GM18909 (cell line): ENCODE measurements at regions not wholly inside any gene's neighbourhood (a gene's known extent, or its start where the extent isn't known, plus 50 kb on each side); places are given as distances from the start of the nearest gene placed in this dataset.
"Not testable (repeated sequence)": the region's sequence is repeated elsewhere in the genome, so short reads cannot be mapped to it uniquely, and the experiment has no call there.

Source experiments
- ATAC-seq: cut with Tn5 transposase; IDR thresholded peaks from one replicate; pipeline ENCODE4 v1.9.1; 2021; ENCODE audit warnings: mild to moderate bottlenecking; ENCODE audit not compliant: unreplicated experiment, poor library complexity

GRCh38 chr12:25891095-25891494 lies 67.4 kb upstream of the RASSF8 start:
- not testable (repeated sequence) for ATAC-seq

DNA sequence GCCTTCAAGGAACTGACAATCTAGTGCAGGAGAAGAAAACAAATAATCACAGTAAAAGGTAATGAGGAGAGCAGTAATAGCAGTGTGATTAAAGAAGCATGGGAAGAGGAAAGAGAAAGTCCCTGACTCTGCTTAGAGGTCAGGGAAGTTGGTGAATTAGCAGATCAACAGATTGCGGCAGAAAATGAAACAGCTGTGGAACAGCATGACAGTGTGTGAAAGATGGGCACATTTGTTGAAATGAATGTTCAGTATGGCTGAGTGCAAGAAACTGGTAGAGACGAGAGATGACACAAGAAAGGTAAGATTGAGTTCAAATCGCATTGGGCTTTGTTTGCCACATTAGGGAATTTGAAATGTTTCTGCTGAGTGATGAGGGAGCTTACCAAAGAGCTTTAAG lies 63.7 kb upstream of the RASSF8 start:
- ATAC-seq, result no peak

DNA sequence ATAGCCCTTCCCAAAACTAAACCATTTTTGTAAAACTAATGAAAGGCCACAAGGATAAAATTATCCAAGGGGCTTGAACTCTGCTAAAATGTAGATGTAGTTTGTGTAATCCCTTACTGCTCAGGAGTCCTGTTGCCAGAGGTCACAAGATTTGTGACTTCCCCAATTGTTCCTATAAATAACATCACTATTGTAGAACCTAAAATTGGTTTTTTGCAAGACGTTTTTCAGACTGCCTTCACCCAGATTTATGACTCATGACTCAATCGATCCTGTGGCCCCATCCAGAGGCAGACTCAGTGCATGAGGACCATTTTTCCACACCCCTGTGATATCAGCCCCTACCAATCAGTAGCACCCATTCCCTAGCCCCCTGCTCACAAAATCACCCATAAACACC lies 61.5 kb upstream of the RASSF8 start:
- ATAC-seq, result no peak

GRCh38 chr12:25903603-25904245 lies 54.8 kb upstream of the RASSF8 start:
- no peak for ATAC-seq

- no peak for ATAC-seq
These were observed 54.0 kb upstream of the RASSF8 start for GRCh38 chr12:25904442-25904841.

DNA sequence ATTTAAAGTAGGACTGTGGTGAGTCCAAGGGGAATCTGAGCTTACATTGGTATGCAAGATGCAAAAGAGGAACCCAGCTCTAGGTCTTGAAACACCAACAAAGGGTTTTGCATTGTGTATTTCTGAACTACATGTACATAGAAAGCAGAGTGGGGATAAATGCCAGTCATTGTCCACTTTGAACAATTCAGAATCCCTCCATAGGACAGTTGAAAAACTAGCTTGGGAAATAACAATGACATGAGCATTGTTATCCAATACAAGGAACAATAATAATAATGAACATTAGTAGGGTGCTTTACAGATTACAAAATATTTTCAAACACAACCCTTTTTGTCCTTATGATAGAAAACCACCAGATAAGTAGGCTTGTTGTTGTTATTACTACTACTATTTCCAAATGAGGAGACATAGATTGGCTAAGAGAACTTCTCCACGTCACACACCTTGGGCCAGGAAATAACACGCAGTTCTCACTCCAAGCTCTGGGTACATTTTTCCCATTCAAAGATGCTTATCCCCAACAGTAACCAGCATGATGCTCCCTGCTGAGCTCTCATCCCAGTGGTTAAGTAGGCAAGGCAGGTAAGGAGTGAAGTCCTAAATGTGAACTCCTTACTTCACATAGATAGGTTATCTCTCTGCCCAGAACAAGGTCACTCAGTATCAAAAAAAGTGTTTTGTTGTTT lies 51.7 kb upstream of the RASSF8 start:
- ATAC-seq, result no peak
